ENCODE measurements at regions not wholly inside any gene's neighbourhood (a gene's known extent, or its start where the extent isn't known, plus 50 kb on each side); places are given as distances from the start of the nearest gene placed in this dataset.

DNA sequence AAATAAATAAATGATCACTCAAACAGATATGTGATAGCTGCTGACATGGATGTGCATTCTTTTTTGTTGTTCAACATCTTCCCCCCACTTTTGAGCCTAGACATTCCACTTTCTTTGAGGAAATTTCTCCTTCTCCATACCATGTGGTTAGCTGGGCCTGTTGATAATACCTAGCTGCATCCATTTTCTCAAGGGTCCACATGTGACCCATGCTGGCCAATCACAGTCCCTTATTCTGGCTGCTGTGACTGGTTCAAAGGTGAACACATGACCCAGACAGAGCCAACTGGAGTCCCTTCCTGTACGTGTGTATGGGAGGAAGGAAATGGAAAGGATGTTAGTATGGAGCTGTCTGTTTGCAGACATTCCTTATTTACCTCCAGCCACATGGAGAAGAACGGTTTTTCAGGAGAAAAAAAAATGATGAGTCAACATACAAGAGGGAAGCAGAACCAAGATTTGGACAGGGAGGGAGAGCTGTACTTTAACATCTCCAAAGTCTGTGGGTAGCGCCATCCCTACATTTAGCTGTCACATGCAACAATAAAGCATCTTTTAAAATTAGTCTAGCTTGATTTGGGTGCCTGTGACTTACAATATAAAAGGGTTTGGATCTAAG lies 391.7 kb upstream of the TBX3 start:
- Mint-ChIP-seq H3K4me1 (ENCODE audit: low read depth) (no peaks in the 10 kb centered on the region), H3K9me3 (peaks cover 2% of the 10 kb centered on the region), H3K27ac (no peak overlapping the region), H3K27me3 (no peaks in the 10 kb centered on the region), H3K36me3 (ENCODE audit: low read depth) (no peaks in the 10 kb centered on the region), H3K4me3 (no peak overlapping the region)
- ChIA-PET CTCF (no interaction called here), POLR2A (no interaction called here)
- ATAC-seq: no peak
- DNase-seq: no peak
- TF ChIP-seq CTCF (IDR thresholded peaks at IDR 0.05): no peak
- intact Hi-C loops (cut with micrococcal nuclease): no loop called here

- ChIA-PET CTCF (no interaction called here), POLR2A (no interaction called here)
- no peaks in the 10 kb centered on the region for H3K4me1 Mint-ChIP-seq (ENCODE audit: low read depth)
- no peak for TF ChIP-seq CTCF (IDR thresholded peaks at IDR 0.05)
- peaks cover 4% of the 10 kb centered on the region for H3K9me3 Mint-ChIP-seq
- no peak for ATAC-seq
- H3K36me3 Mint-ChIP-seq (ENCODE audit: low read depth): no peaks in the 10 kb centered on the region
- H3K27ac Mint-ChIP-seq: no peak overlapping the region
- intact Hi-C loops (cut with micrococcal nuclease): no loop called here
- no peak for DNase-seq
- H3K27me3 Mint-ChIP-seq: no peaks in the 10 kb centered on the region
- H3K4me3 Mint-ChIP-seq: no peak overlapping the region
These were observed 390.6 kb upstream of the TBX3 start for GRCh38 chr12:115074617-115075016.

GRCh38 chr12:115072712-115073111 lies 388.7 kb upstream of the TBX3 start:
- intact Hi-C loops (cut with micrococcal nuclease): no loop called here
- POLR2A ChIA-PET: no interaction called here

DNA sequence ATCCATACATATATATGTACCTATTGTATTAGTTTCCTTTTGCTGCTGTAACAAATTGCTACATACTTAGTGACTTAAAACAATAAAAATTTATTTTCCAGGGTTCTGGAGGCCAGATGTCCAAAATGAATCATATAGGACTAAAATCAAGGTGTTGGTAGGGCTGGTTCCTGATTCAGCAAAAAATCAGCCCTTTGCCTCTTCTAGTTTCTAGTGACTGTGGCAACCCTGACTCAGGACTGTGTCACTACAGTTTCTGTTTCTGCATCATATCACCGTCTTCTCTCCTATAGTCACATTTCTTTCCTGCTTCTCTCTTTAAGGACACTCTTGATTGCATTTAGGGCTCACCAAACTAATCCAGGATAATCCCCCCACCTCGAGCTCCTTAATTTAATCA lies 386.3 kb upstream of the TBX3 start:
- peaks cover 2% of the 10 kb centered on the region for H3K9me3 Mint-ChIP-seq
- ChIA-PET CTCF (no interaction called here), POLR2A (no interaction called here)
- H3K4me1 Mint-ChIP-seq (ENCODE audit: low read depth): no peaks in the 10 kb centered on the region
- H3K36me3 Mint-ChIP-seq (ENCODE audit: low read depth): no peaks in the 10 kb centered on the region
- no peak for ATAC-seq
- no peak for TF ChIP-seq CTCF (IDR thresholded peaks at IDR 0.05)
- DNase-seq: no peak
- no peak overlapping the region for H3K4me3 Mint-ChIP-seq
- H3K27ac Mint-ChIP-seq: no peak overlapping the region
- intact Hi-C loops (cut with micrococcal nuclease): no loop called here
- H3K27me3 Mint-ChIP-seq: no peaks in the 10 kb centered on the region

More at GRCh38 chr12:115072712-115073111, 388.7 kb upstream of the TBX3 start:
- no peaks in the 10 kb centered on the region for H3K36me3 Mint-ChIP-seq (ENCODE audit: low read depth)
- no peak overlapping the region for H3K27ac Mint-ChIP-seq
- H3K9me3 Mint-ChIP-seq: peaks cover 4% of the 10 kb centered on the region
- no peaks in the 10 kb centered on the region for H3K27me3 Mint-ChIP-seq
- no peak overlapping the region for H3K4me3 Mint-ChIP-seq
- no peak for ATAC-seq
- DNase-seq: no peak
- no peak for TF ChIP-seq CTCF (IDR thresholded peaks at IDR 0.05)
- no peaks in the 10 kb centered on the region for H3K4me1 Mint-ChIP-seq (ENCODE audit: low read depth)
- CTCF ChIA-PET: no interaction called here

DNA sequence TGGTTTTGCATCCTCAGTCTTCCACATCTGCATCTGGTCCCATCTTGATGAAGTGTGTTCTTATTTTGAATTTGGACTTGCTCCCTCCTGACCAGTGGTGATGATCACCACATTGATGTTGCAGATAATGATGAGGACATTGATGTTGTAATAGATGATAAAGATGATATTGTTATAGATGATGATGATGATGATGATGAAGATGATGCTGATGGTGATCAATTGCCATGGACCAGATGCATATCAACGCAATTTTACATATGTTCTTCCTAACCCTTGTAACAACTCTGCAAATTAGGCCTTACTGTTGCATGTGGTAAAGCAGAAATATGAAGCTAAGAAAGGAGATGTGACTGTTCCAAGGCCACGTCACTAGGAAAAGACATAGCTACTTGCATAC lies 380.3 kb upstream of the TBX3 start:
- H3K36me3 Mint-ChIP-seq (ENCODE audit: low read depth): no peaks in the 10 kb centered on the region
- ATAC-seq: no peak
- no peak overlapping the region for H3K4me3 Mint-ChIP-seq
- H3K9me3 Mint-ChIP-seq: peaks cover 2% of the 10 kb centered on the region
- no peak overlapping the region for H3K27ac Mint-ChIP-seq
- ChIA-PET CTCF (no interaction called here), POLR2A (interaction anchor here (0.5 kb wide), 1 partner anchor 542 kb away, joined by 4 read pairs; no protein-coding TSS in a partner anchor)
- DNase-seq: no peak
- peaks cover 2% of the 10 kb centered on the region for H3K27me3 Mint-ChIP-seq
- no peak for TF ChIP-seq CTCF (IDR thresholded peaks at IDR 0.05)
- intact Hi-C loops (cut with micrococcal nuclease): no loop called here
- H3K4me1 Mint-ChIP-seq (ENCODE audit: low read depth): no peaks in the 10 kb centered on the region

Data from activated CD8-positive, alpha-beta T cell treated with anti-CD3 and anti-CD28 coated beads for 36 hours (primary cell).